K562 (cell line): ENCODE measurements at regions not wholly inside any gene's neighbourhood (a gene's known extent, or its start where the extent isn't known, plus 50 kb on each side); places are given as distances from the start of the nearest gene placed in this dataset.
"Not testable (repeated sequence)": the region's sequence is repeated elsewhere in the genome, so short reads cannot be mapped to it uniquely, and the experiment has no call there.

Experiments used
- ATAC-seq: fragments of 200-7000 bp; cut with Tn5 transposase; 3 replicates; pipeline ENCODE4 v1.9.1; 2020; ENCODE audit warnings: moderate library complexity
- BruUV-seq: library from RNA; stranded (reverse); fragments of 400-500 nt; replicated peaks from 2 replicates; lab custom pipeline; 2021; lab: Mats Ljungman, UMichigan
- CTCF ChIA-PET: fragments of 300-600 bp; formaldehyde crosslinking; extraction: SDS; loops from one replicate; lab custom pipeline; 2021; ENCODE audit warnings: low intra/inter-chr PET ratio; lab: Yijun Ruan, JAX
- POLR2A ChIA-PET: fragments of 300-600, 350-650 bp; sonication (Branson Sonifier 250); formaldehyde crosslinking; extraction: SDS; loops from one replicate; lab custom pipeline; 2021; ENCODE audit warnings: antibody characterized with exemption, inconsistent platforms; lab: Yijun Ruan, JAX
- DNase-seq, 4 experiments: peaks; one replicate each; pipeline versions ENCODE4 v3.0.0 to v3.0.0-alpha.2; 2011 to 2018; ENCODE audit warnings: low spot score in 3 of 4, mixed read lengths in 3 of 4; ENCODE audit errors: extremely low read depth in 1 of 4
- FAIRE-seq: peaks from 2 replicates; lab custom pipeline; 2011; peaks lifted over from hg19 to GRCh38; lab: Jason Lieb, UNC
- H2AFZ ChIP-seq: 2 replicates; pipeline ENCODE4 v1.6.0; 2011; ENCODE audit warnings: low read depth, low read length, control low read depth, inconsistent platforms
- H3K27ac ChIP-seq: fragments of 200-600 bp; 3 replicates; pipeline ENCODE4 v1.8.0; 2011; ENCODE audit warnings: low read depth, mild to moderate bottlenecking, control low read depth, inconsistent platforms, low read length, moderate library complexity, mixed read lengths; ENCODE audit errors: extremely low read depth
- H3K27me3 ChIP-seq, 2 experiments: fragments of 300-600 bp in 1 of 2; 2 replicates in 1 of 2; 3 replicates in 1 of 2; pipeline versions ENCODE4 v1.6.0 to v1.8.0; 2011; ENCODE audit warnings: inconsistent platforms in 2 of 2, low read length in 2 of 2, mild to moderate bottlenecking in 1 of 2, mixed read lengths in 1 of 2, moderate library complexity in 1 of 2; ENCODE audit not compliant: control insufficient read depth in 2 of 2, insufficient read depth in 2 of 2
- H3K36me3 ChIP-seq: fragments of 300-600 bp; 3 replicates; pipeline ENCODE4 v1.8.0; 2011; ENCODE audit warnings: mild to moderate bottlenecking, low read length, inconsistent platforms; ENCODE audit not compliant: control insufficient read depth, insufficient read depth
- H3K4me1 ChIP-seq, 2 experiments: fragments of 200-600 bp in 1 of 2; replicated peaks in 1 of 2; 2 replicates in 1 of 2; 3 replicates in 1 of 2; pipeline versions ENCODE4 v1.5.1 to v1.8.0; 2011; ENCODE audit warnings: inconsistent platforms in 2 of 2, low read length in 2 of 2, mild to moderate bottlenecking in 1 of 2, mixed read lengths in 1 of 2, moderate library complexity in 1 of 2; ENCODE audit not compliant: control insufficient read depth in 2 of 2, insufficient read depth in 2 of 2
- H3K4me2 ChIP-seq: 2 replicates; pipeline ENCODE4 v1.6.1; 2011; ENCODE audit warnings: low read length, control low read depth, inconsistent platforms, mixed read lengths; ENCODE audit not compliant: insufficient read depth
- H3K4me3 ChIP-seq: fragments of 200-600 bp; sonication (generic), shearing (Covaris generic); 2 replicates; pipeline ENCODE4 v1.5.1; 2016; ENCODE audit warnings: control low read depth, inconsistent platforms
- H3K79me2 ChIP-seq: fragments of 200-600 bp; 3 replicates; pipeline ENCODE4 v1.8.0; 2011; ENCODE audit warnings: low read length, inconsistent platforms; ENCODE audit not compliant: control insufficient read depth, insufficient read depth
- H3K9ac ChIP-seq, 2 experiments: 2 replicates each; pipeline versions ENCODE4 v1.6.0 to v1.6.1; 2011; ENCODE audit warnings: low read depth in 2 of 2, low read length in 2 of 2, control low read depth in 1 of 2, inconsistent platforms in 1 of 2, mild to moderate bottlenecking in 1 of 2, mixed read lengths in 1 of 2; ENCODE audit not compliant: insufficient read depth in 1 of 2
- H3K9me1 ChIP-seq: one replicate; pipeline ENCODE4 v1.6.0; 2011; ENCODE audit warnings: inconsistent platforms, mild to moderate bottlenecking, low read length, moderate library complexity; ENCODE audit not compliant: control insufficient read depth, insufficient read depth
- H3K9me3 ChIP-seq: replicated peaks from 2 replicates; pipeline ENCODE4 v1.5.1; 2011; ENCODE audit warnings: low read depth, low read length, inconsistent platforms; ENCODE audit not compliant: control insufficient read depth, insufficient read depth
- H4K20me1 ChIP-seq: replicated peaks from 2 replicates; pipeline ENCODE4 v1.6.1; 2011; ENCODE audit warnings: low read length, inconsistent platforms, mixed read lengths; ENCODE audit not compliant: control insufficient read depth, insufficient read depth
- HDAC6 ChIP-seq: IDR thresholded peaks from 2 replicates; pipeline ENCODE4 v1.6.1; 2012; ENCODE audit warnings: low read depth, mild to moderate bottlenecking, control low read depth, inconsistent platforms, low read length, moderate library complexity
- SIN3A ChIP-seq, 2 experiments: fragments of 150-350 bp in 1 of 2; IDR thresholded peaks; 2 replicates each; pipeline ENCODE4 v1.6.1; 2011 to 2016; ENCODE audit warnings: borderline replicate concordance in 2 of 2, low read depth in 2 of 2, low read length in 2 of 2, mild to moderate bottlenecking in 2 of 2, moderate library complexity in 2 of 2; ENCODE audit not compliant: control insufficient read depth in 1 of 2
- SMC3 ChIP-seq: conservative IDR thresholded peaks from 2 replicates; pipeline ENCODE4 v1.6.1; 2011; ENCODE audit warnings: low read depth, low read length, improper control_type of control experiment; ENCODE audit not compliant: insufficient read depth
- WGBS: fragments of 100-300 bp; shearing (Covaris generic); methylation state at CpG from one replicate; pipeline ENCODE4 v1.1.6; 2016; ENCODE audit warnings: low coverage, mixed read lengths; ENCODE audit not compliant: insufficient coverage; ENCODE audit errors: missing lambda C conversion rate; 5-methylcytosine and 5-hydroxymethylcytosine counted together
- in situ Hi-C: fragments of 300-500 bp; cut with MboI; formaldehyde crosslinking; loops from 4 replicates; pipeline ENCODE4 v1.15.0; 2018; ENCODE audit warnings: inconsistent platforms, mixed read lengths
- intact Hi-C: fragments of 100-400 bp; cut with micrococcal nuclease; formaldehyde crosslinking; loops from 2 replicates; pipeline ENCODE4 v1.14.2; 2022
- TF ChIP-seq, protein P1 (sequence below): fragments of 450-650 bp; formaldehyde crosslinking; IDR thresholded peaks from 2 replicates; pipeline ENCODE4 v1.4.0; 2020; ENCODE audit warnings: mild to moderate bottlenecking, mixed read lengths
- TF ChIP-seq, protein P2 (sequence below): fragments of 450-650 bp; IDR thresholded peaks from 2 replicates; pipeline ENCODE4 v1.6.1; 2016; ENCODE audit warnings: borderline replicate concordance

DNA sequence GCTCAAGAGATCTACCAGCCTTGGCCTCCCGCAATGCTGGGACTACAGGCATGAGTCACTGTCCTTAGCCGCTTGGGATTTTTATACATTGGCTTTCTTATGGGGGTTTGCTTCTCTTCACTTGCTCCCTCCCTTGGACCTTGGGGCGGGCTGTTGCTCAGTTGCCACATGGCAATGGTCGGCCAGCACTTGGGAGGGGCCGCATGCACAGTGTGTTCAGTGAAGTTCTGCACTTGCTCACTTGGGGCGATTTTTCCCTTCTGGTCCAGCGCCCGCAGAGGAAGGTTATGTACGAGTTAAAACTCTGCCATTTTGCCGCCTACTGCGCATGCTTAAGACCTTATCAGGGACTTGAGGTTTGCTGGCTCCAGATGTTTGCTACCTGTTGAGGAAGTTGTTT, 1367.6 kb upstream of the CDH8 start:
- 1% methylated on average over 11 of the region's 11 CpGs for WGBS
- no peak for DNase-seq
- in situ Hi-C loops, result no loop called here
- Histone ChIP-seq H2AFZ (no peak overlapping the region), H3K9ac (no peak overlapping the region), H3K27me3 (no peaks in the 10 kb centered on the region), H3K79me2 (no peaks in the 10 kb centered on the region), H3K27ac (no peak overlapping the region), H3K36me3 (no peaks in the 10 kb centered on the region), H3K4me1 (no peaks in the 10 kb centered on the region), H3K4me3 (no peak overlapping the region), H3K4me2 (no peak overlapping the region), H3K9me1 (no peaks in the 10 kb centered on the region), H4K20me1 (no peaks in the 10 kb centered on the region), H3K9me3 (no peaks in the 10 kb centered on the region)
- FAIRE-seq, result no peak
- CTCF ChIA-PET, result no interaction called here
- POLR2A ChIA-PET, result no interaction called here
- BruUV-seq, result no TSS peak
- no peak for ATAC-seq
- intact Hi-C loops, result no loop called here
- TF ChIP-seq, protein P1, sequence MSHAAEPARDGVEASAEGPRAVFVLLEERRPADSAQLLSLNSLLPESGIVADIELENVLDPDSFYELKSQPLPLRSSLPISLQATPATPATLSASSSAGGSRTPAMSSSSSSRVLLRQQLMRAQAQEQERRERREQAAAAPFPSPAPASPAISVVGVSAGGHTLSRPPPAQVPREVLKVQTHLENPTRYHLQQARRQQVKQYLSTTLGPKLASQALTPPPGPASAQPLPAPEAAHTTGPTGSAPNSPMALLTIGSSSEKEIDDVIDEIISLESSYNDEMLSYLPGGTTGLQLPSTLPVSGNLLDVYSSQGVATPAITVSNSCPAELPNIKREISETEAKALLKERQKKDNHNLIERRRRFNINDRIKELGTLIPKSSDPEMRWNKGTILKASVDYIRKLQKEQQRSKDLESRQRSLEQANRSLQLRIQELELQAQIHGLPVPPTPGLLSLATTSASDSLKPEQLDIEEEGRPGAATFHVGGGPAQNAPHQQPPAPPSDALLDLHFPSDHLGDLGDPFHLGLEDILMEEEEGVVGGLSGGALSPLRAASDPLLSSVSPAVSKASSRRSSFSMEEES (CRISPR knock-in tag), result no peak
- no peak for TF ChIP-seq SMC3
- no peak for TF ChIP-seq HDAC6
- TF ChIP-seq, protein P2, sequence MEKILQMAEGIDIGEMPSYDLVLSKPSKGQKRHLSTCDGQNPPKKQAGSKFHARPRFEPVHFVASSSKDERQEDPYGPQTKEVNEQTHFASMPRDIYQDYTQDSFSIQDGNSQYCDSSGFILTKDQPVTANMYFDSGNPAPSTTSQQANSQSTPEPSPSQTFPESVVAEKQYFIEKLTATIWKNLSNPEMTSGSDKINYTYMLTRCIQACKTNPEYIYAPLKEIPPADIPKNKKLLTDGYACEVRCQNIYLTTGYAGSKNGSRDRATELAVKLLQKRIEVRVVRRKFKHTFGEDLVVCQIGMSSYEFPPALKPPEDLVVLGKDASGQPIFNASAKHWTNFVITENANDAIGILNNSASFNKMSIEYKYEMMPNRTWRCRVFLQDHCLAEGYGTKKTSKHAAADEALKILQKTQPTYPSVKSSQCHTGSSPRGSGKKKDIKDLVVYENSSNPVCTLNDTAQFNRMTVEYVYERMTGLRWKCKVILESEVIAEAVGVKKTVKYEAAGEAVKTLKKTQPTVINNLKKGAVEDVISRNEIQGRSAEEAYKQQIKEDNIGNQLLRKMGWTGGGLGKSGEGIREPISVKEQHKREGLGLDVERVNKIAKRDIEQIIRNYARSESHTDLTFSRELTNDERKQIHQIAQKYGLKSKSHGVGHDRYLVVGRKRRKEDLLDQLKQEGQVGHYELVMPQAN, result no peak
- no peak for TF ChIP-seq SIN3A (IDR thresholded peaks at IDR 0.05; ENCODE audit: borderline replicate concordance in 2 of 2, control insufficient read depth in 1 of 2, low read depth in 2 of 2, low read length in 2 of 2)
- TF ChIP-seq, all 486 proteins: peak for 0

DNA sequence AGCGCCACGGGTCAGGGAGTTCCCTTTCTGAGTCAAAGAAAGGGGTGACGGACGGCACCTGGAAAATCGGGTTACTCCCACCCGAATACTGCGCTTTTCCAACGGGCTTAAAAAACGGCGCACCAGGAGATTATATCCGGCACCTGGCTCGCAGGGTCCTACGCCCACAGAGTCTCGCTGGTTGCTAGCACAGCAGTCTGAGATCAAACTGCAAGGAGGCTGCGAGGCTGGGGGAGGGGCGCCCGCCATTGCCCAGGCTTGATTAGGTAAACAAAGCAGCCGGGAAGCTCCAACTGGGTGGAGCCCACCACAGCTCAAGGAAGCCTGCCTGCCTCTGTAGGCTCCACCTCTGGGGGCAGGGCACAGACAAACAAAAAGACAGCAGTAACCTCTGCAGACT, 1352.0 kb upstream of the CDH8 start:
- H3K27ac ChIP-seq, H3K9me3 ChIP-seq, H3K9me1 ChIP-seq, H3K27me3 ChIP-seq, H4K20me1 ChIP-seq, H3K79me2 ChIP-seq, DNase-seq, H3K4me3 ChIP-seq, FAIRE-seq, in situ Hi-C loops, H3K36me3 ChIP-seq, H3K4me1 ChIP-seq, POLR2A ChIA-PET, BruUV-seq, H2AFZ ChIP-seq, H3K9ac ChIP-seq, intact Hi-C loops, H3K4me2 ChIP-seq, ATAC-seq, CTCF ChIA-PET: not testable (repeated sequence)
- WGBS, result 0% methylated on average over 14 of the region's 18 CpGs
